HG03432 (cell line): ENCODE measurements at regions not wholly inside any gene's neighbourhood (a gene's known extent, or its start where the extent isn't known, plus 50 kb on each side); places are given as distances from the start of the nearest gene placed in this dataset.
"Not testable (repeated sequence)": the region's sequence is repeated elsewhere in the genome, so short reads cannot be mapped to it uniquely, and the experiment has no call there.

Experiments used
- ATAC-seq: cut with Tn5 transposase; IDR thresholded peaks from one replicate; pipeline ENCODE4 v1.9.1; 2021; ENCODE audit warnings: mild to moderate bottlenecking, moderate library complexity; ENCODE audit not compliant: unreplicated experiment

- ATAC-seq, result no peak
Measured at GRCh38 chr6:169019111-169019510, 234.5 kb downstream of the THBS2 start.

GRCh38 chr6:169016758-169017157 is 236.9 kb downstream of the THBS2 start:
- ATAC-seq, result no peak

- no peak for ATAC-seq
Measured at GRCh38 chr6:169014211-169015197, 239.1 kb downstream of the THBS2 start.

- no peak for ATAC-seq
Measured at GRCh38 chr6:169009628-169010027, 244.0 kb downstream of the THBS2 start.

- ATAC-seq, result no peak
Measured at GRCh38 chr6:169008641-169009257, 244.9 kb downstream of the THBS2 start.

- no peak for ATAC-seq
Measured at GRCh38 chr6:169005166-169005565, 248.5 kb downstream of the THBS2 start.

- ATAC-seq, result no peak
Measured at GRCh38 chr6:169000022-169000421, 253.6 kb downstream of the THBS2 start.

- ATAC-seq, result no peak
Measured at GRCh38 chr6:168999392-168999791, 254.3 kb downstream of the THBS2 start.

GRCh38 chr6:168996356-168996625 is 257.4 kb downstream of the THBS2 start:
- no peak for ATAC-seq

- ATAC-seq, result no peak
Measured at GRCh38 chr6:168995526-168996355, 257.9 kb downstream of the THBS2 start.

GRCh38 chr6:168994956-168995355 is 258.7 kb downstream of the THBS2 start:
- no peak for ATAC-seq

GRCh38 chr6:168992446-168993144 is 261.1 kb downstream of the THBS2 start:
- no peak for ATAC-seq

GRCh38 chr6:168991695-168992094 is 262.0 kb downstream of the THBS2 start:
- not testable (repeated sequence) for ATAC-seq

- ATAC-seq, result no peak
Measured at GRCh38 chr6:168990019-168990751, 263.5 kb downstream of the THBS2 start.

- ATAC-seq, result no peak
Measured at GRCh38 chr6:168989421-168989820, 264.2 kb downstream of the THBS2 start.

- no peak for ATAC-seq
Measured at GRCh38 chr6:168988801-168989200, 264.8 kb downstream of the THBS2 start.

- ATAC-seq, result no peak
Measured at GRCh38 chr6:168988280-168988679, 265.4 kb downstream of the THBS2 start.

- no peak for ATAC-seq
Measured at GRCh38 chr6:168985705-168986104, 267.9 kb downstream of the THBS2 start.

GRCh38 chr6:168983925-168984324 is 269.7 kb downstream of the THBS2 start:
- no peak for ATAC-seq

GRCh38 chr6:168981187-168981586 is 272.5 kb downstream of the THBS2 start:
- ATAC-seq, result no peak
